Keratinocyte (primary cell): ENCODE measurements at regions not wholly inside any gene's neighbourhood (a gene's known extent, or its start where the extent isn't known, plus 50 kb on each side); places are given as distances from the start of the nearest gene placed in this dataset.

Experiments used
- EZH2 ChIP-seq: IDR thresholded peaks from one replicate; pipeline ENCODE4 v1.6.1; 2012; ENCODE audit warnings: inconsistent platforms, mild to moderate bottlenecking, low read length, moderate library complexity
- TF ChIP-seq, protein P1 (sequence below), 3 experiments: IDR thresholded peaks in 1 of 3; conservative IDR thresholded peaks in 1 of 3; optimal IDR thresholded peaks in 1 of 3; 2 replicates in 2 of 3; 3 replicates in 1 of 3; pipeline versions ENCODE3 to v1.5.1; 2011; ENCODE audit warnings: low read length in 3 of 3, mild to moderate bottlenecking in 3 of 3, moderate library complexity in 2 of 3, control low read depth in 1 of 3, inconsistent platforms in 1 of 3; ENCODE audit not compliant: insufficient read depth in 2 of 3; ENCODE audit errors: extremely low read depth in 1 of 3

DNA sequence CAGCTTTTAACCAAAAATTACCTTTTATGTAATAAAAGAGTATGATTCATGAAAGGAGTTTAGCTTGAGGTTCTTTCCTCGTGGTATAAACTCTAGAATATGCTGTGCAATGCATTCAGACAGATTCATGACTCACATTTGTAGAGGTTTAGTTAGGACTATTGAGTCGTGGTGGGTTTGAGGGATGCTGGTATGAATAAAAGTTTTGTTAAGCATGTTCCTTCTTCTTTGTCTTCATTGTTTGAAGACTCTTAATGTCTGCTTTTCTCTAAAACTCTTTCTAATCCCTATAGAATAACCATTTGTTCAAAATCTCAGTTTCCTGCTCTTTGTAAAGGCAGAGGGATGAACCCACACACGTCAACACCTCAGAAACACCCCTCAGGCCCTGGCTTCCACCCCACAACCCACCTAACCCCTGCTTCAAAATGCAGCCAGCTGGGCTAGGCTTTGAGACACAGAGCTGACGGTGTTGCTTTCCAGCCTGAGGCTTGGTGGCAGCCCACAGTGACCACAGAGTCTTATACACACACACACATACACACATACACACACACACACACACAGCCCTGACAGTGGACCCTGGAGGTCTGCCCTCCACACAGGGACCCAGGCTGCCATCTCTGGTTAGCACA, 69.0 kb upstream of the IRX1 start:
- TF ChIP-seq, protein P1, sequence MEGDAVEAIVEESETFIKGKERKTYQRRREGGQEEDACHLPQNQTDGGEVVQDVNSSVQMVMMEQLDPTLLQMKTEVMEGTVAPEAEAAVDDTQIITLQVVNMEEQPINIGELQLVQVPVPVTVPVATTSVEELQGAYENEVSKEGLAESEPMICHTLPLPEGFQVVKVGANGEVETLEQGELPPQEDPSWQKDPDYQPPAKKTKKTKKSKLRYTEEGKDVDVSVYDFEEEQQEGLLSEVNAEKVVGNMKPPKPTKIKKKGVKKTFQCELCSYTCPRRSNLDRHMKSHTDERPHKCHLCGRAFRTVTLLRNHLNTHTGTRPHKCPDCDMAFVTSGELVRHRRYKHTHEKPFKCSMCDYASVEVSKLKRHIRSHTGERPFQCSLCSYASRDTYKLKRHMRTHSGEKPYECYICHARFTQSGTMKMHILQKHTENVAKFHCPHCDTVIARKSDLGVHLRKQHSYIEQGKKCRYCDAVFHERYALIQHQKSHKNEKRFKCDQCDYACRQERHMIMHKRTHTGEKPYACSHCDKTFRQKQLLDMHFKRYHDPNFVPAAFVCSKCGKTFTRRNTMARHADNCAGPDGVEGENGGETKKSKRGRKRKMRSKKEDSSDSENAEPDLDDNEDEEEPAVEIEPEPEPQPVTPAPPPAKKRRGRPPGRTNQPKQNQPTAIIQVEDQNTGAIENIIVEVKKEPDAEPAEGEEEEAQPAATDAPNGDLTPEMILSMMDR (optimal IDR thresholded peaks at IDR 0.05 in 1 of 3, IDR thresholded peaks at IDR 0.05 in 1 of 3, conservative IDR thresholded peaks at IDR 0.05 in 1 of 3; ENCODE audit: extremely low read depth in 1 of 3, insufficient read depth in 2 of 3, low read length in 3 of 3): no peak
- no peak for TF ChIP-seq EZH2
